ENCODE measurements at regions not wholly inside any gene's neighbourhood (a gene's known extent, or its start where the extent isn't known, plus 50 kb on each side); places are given as distances from the start of the nearest gene placed in this dataset.

DNA sequence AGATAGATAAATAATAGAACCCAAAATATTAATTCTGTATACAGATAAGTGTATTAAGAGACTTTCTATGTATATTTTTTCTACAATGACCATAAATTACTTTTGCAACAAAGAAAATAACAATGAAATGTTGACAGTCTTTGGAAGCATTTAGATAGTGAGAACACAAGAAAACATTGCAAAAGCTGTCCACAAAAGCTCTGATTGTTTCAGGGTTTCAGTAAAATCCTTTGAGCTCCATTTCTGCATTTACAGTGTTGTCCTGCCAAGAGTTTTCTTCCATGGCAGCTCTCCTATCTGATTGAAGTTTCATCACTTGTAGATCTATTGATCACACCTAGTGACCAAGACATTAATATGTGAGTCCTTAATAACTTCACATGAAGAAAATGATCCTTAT lies 321.8 kb downstream of the GPR37 start:
- Mint-ChIP-seq H3K4me3 (ENCODE audit: unreplicated experiment) (no peak overlapping the region), H3K27me3 (ENCODE audit: insufficient read depth, unreplicated experiment) (peaks cover 10% of the 10 kb centered on the region), H3K36me3 (ENCODE audit: insufficient read depth, unreplicated experiment) (no peaks in the 10 kb centered on the region), H3K27ac (ENCODE audit: unreplicated experiment) (no peak overlapping the region), H3K9me3 (ENCODE audit: unreplicated experiment) (no peaks in the 10 kb centered on the region), H3K4me1 (ENCODE audit: low read depth, unreplicated experiment) (no peaks in the 10 kb centered on the region)
- Histone ChIP-seq H3K4me3 (ENCODE audit: low read depth, low read length) (no peak overlapping the region), H3K36me3 (ENCODE audit: control insufficient read depth, insufficient read depth, low read length) (no peaks in the 10 kb centered on the region), H3K9me3 (no peaks in the 10 kb centered on the region), H3K4me1 (no peaks in the 10 kb centered on the region), H3K27me3 (replicated peaks; ENCODE audit: control insufficient read depth, insufficient read depth, low read length) (no peaks in the 10 kb centered on the region)
- ChIA-PET POLR2A (no interaction called here), CTCF (no interaction called here)
- TF ChIP-seq, protein P1, sequence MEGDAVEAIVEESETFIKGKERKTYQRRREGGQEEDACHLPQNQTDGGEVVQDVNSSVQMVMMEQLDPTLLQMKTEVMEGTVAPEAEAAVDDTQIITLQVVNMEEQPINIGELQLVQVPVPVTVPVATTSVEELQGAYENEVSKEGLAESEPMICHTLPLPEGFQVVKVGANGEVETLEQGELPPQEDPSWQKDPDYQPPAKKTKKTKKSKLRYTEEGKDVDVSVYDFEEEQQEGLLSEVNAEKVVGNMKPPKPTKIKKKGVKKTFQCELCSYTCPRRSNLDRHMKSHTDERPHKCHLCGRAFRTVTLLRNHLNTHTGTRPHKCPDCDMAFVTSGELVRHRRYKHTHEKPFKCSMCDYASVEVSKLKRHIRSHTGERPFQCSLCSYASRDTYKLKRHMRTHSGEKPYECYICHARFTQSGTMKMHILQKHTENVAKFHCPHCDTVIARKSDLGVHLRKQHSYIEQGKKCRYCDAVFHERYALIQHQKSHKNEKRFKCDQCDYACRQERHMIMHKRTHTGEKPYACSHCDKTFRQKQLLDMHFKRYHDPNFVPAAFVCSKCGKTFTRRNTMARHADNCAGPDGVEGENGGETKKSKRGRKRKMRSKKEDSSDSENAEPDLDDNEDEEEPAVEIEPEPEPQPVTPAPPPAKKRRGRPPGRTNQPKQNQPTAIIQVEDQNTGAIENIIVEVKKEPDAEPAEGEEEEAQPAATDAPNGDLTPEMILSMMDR (IDR thresholded peaks at IDR 0.05; ENCODE audit: insufficient read depth in 1 of 2, low read depth in 1 of 2, low read length in 1 of 2, severe bottlenecking in 1 of 2, unreplicated experiment in 1 of 2), result no peak
- intact Hi-C loops (cut with micrococcal nuclease; ENCODE audit: unreplicated experiment), result no loop called here
- no peak for DNase-seq
- no TSS peak for BruUV-seq (replicated peaks)

DNA sequence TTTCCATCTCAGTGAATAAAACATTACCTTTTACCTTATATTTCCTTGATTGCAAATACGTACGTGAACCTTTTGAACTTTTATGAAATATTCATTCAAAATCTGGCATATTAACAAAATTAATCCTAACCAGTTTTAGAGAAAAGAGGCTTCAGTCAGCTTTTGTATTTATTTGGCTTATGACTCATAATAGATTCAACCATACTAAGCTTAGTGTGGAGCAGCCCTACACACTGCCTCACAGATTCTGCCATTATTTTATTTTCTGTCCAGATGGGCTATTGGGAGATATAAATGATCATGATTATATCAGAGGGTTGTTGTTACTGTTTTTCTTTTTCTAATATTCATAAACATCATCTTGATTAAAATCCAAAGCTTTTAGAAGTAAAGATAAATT lies 325.5 kb downstream of the GPR37 start:
- no peaks in the 10 kb centered on the region for H3K4me1 ChIP-seq
- no peak overlapping the region for H3K4me3 ChIP-seq (ENCODE audit: low read depth, low read length)
- Mint-ChIP-seq H3K4me1 (ENCODE audit: low read depth, unreplicated experiment) (no peaks in the 10 kb centered on the region), H3K9me3 (ENCODE audit: unreplicated experiment) (no peaks in the 10 kb centered on the region), H3K4me3 (ENCODE audit: unreplicated experiment) (no peak overlapping the region), H3K27me3 (ENCODE audit: insufficient read depth, unreplicated experiment) (peaks cover 8% of the 10 kb centered on the region), H3K36me3 (ENCODE audit: insufficient read depth, unreplicated experiment) (no peaks in the 10 kb centered on the region), H3K27ac (ENCODE audit: unreplicated experiment) (no peak overlapping the region)
- CTCF ChIA-PET, result no interaction called here
- TF ChIP-seq, protein P1 (IDR thresholded peaks at IDR 0.05; ENCODE audit: insufficient read depth in 1 of 2, low read depth in 1 of 2, low read length in 1 of 2, severe bottlenecking in 1 of 2, unreplicated experiment in 1 of 2), result no peak
- intact Hi-C loops (cut with micrococcal nuclease; ENCODE audit: unreplicated experiment), result no loop called here
- H3K27me3 ChIP-seq (replicated peaks; ENCODE audit: control insufficient read depth, insufficient read depth, low read length), result no peaks in the 10 kb centered on the region
- no peaks in the 10 kb centered on the region for H3K9me3 ChIP-seq
- POLR2A ChIA-PET, result no interaction called here
- no peaks in the 10 kb centered on the region for H3K36me3 ChIP-seq (ENCODE audit: control insufficient read depth, insufficient read depth, low read length)
- BruUV-seq (replicated peaks), result no TSS peak
- DNase-seq, result no peak

DNA sequence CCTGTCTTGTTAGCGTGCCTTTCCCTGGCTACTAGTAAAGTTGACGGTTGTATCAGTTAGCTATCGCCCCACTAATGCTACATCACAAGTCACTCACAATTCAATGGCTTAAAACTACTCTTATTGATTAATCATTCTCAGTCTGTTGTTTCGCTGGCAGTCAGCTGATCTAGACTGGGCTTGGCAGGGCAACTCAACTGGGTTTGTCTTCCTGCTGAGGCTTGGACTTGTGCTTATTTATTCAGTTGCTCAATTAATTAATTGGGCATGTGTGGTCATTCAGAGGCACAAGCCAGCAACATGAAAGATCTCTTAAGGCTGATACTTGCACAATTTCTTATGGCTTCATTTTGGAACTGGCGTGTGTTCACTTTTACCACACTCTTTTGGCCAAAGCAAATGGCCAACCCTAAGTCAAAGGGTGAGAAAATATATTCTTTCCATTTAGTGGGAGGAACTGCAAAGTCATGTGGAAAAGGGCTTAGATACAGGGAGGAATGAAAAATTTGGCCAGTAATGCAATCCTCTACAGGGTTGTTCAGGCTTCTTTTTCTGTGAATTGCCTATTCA lies 333.5 kb downstream of the GPR37 start:
- Mint-ChIP-seq H3K4me1 (ENCODE audit: low read depth, unreplicated experiment) (no peaks in the 10 kb centered on the region), H3K9me3 (ENCODE audit: unreplicated experiment) (no peaks in the 10 kb centered on the region), H3K27me3 (ENCODE audit: insufficient read depth, unreplicated experiment) (no peaks in the 10 kb centered on the region), H3K4me3 (ENCODE audit: unreplicated experiment) (no peak overlapping the region), H3K36me3 (ENCODE audit: insufficient read depth, unreplicated experiment) (no peaks in the 10 kb centered on the region), H3K27ac (ENCODE audit: unreplicated experiment) (no peak overlapping the region)
- ChIA-PET CTCF (no interaction called here), POLR2A (no interaction called here)
- TF ChIP-seq, protein P1 (IDR thresholded peaks at IDR 0.05; ENCODE audit: insufficient read depth in 1 of 2, low read depth in 1 of 2, low read length in 1 of 2, severe bottlenecking in 1 of 2, unreplicated experiment in 1 of 2), result no peak
- Histone ChIP-seq H3K4me1 (no peaks in the 10 kb centered on the region), H3K36me3 (ENCODE audit: control insufficient read depth, insufficient read depth, low read length) (no peaks in the 10 kb centered on the region), H3K4me3 (ENCODE audit: low read depth, low read length) (no peak overlapping the region), H3K9me3 (no peaks in the 10 kb centered on the region), H3K27me3 (replicated peaks; ENCODE audit: control insufficient read depth, insufficient read depth, low read length) (no peaks in the 10 kb centered on the region)
- no TSS peak for BruUV-seq (replicated peaks)
- DNase-seq, result no peak
- intact Hi-C loops (cut with micrococcal nuclease; ENCODE audit: unreplicated experiment), result no loop called here

All from Caco-2 (cell line).